Activated CD4-positive, CD25-positive, alpha-beta regulatory T cell (primary cell): ENCODE measurements at regions not wholly inside any gene's neighbourhood (a gene's known extent, or its start where the extent isn't known, plus 50 kb on each side); places are given as distances from the start of the nearest gene placed in this dataset.

Source experiments
- DNase-seq, 4 experiments: peaks; one replicate each; lab custom pipeline; 2025; lab: John Stamatoyannopoulos, UW

GRCh38 chr5:92795633-92796032 lies 785.4 kb downstream of the NR2F1-AS1 start:
- DNase-seq, result no peak

GRCh38 chr5:92780057-92780456 lies 801.0 kb downstream of the NR2F1-AS1 start:
- no peak for DNase-seq

GRCh38 chr5:92779536-92779935 lies 801.5 kb downstream of the NR2F1-AS1 start:
- DNase-seq, result no peak

GRCh38 chr5:92778261-92778660 lies 802.8 kb downstream of the NR2F1-AS1 start:
- no peak for DNase-seq

GRCh38 chr5:92777421-92777820 lies 803.6 kb downstream of the NR2F1-AS1 start:
- DNase-seq, result no peak

- no peak for DNase-seq
Measured at GRCh38 chr5:92775711-92776615, 805.1 kb downstream of the NR2F1-AS1 start.

GRCh38 chr5:92769978-92770377 lies 811.0 kb downstream of the NR2F1-AS1 start:
- DNase-seq, result no peak

- no peak for DNase-seq
Measured at GRCh38 chr5:92761585-92761984, 819.4 kb downstream of the NR2F1-AS1 start.

- no peak for DNase-seq
Measured at GRCh38 chr5:92760550-92760949, 820.5 kb downstream of the NR2F1-AS1 start.

GRCh38 chr5:92758552-92758951 lies 822.5 kb downstream of the NR2F1-AS1 start:
- no peak for DNase-seq

- DNase-seq, result no peak
Measured at GRCh38 chr5:92749943-92750342, 831.1 kb downstream of the NR2F1-AS1 start.

- no peak for DNase-seq
Measured at GRCh38 chr5:92748072-92748676, 832.8 kb downstream of the NR2F1-AS1 start.

GRCh38 chr5:92741906-92742305 lies 839.1 kb downstream of the NR2F1-AS1 start:
- DNase-seq, result no peak

GRCh38 chr5:92734211-92734940 lies 846.6 kb downstream of the NR2F1-AS1 start:
- DNase-seq, result no peak

- DNase-seq, result no peak
Measured at GRCh38 chr5:92730486-92730885, 850.5 kb downstream of the NR2F1-AS1 start.

GRCh38 chr5:92729088-92729487 lies 851.9 kb downstream of the NR2F1-AS1 start:
- DNase-seq, result no peak

- no peak for DNase-seq
Measured at GRCh38 chr5:92715946-92716520, 865.0 kb downstream of the NR2F1-AS1 start.

GRCh38 chr5:92713826-92714225 lies 867.2 kb downstream of the NR2F1-AS1 start:
- no peak for DNase-seq

- DNase-seq, result no peak
Measured at GRCh38 chr5:92713335-92713743, 867.7 kb downstream of the NR2F1-AS1 start.

- no peak for DNase-seq
Measured at GRCh38 chr5:92711956-92712355, 869.1 kb downstream of the NR2F1-AS1 start.

- no peak for DNase-seq
Measured at GRCh38 chr5:92704590-92704989, 876.4 kb downstream of the NR2F1-AS1 start.

- DNase-seq, result no peak
Measured at GRCh38 chr5:92703976-92704375, 877.0 kb downstream of the NR2F1-AS1 start.
